Uterus (tissue), 3 donors: ENCODE measurements at regions not wholly inside any gene's neighbourhood (a gene's known extent, or its start where the extent isn't known, plus 50 kb on each side); places are given as distances from the start of the nearest gene placed in this dataset.

Source experiments
- DNase-seq, 2 donors: peaks; one replicate each; pipeline ENCODE4 v3.0.0-alpha.2; 2019 to 2020
- H3K27ac ChIP-seq, 2 donors: fragments of 200-600 bp; sonication (generic); 1 replicate in 1 of 2; 2 replicates in 1 of 2; pipeline ENCODE4 v1.5.1; 2016 to 2018
- H3K27me3 ChIP-seq, 2 donors: fragments of 200-600 bp; sonication (generic); one replicate each; pipeline ENCODE4 v1.5.1; 2018 to 2019; ENCODE audit warnings: control low read depth in 1 of 2
- H3K36me3 ChIP-seq, 2 donors: fragments of 200-600 bp; sonication (generic); one replicate each; pipeline ENCODE4 v1.5.1; 2019; ENCODE audit warnings: control low read depth in 1 of 2
- H3K4me1 ChIP-seq, 2 donors: fragments of 200-600 bp; sonication (generic); one replicate each; pipeline ENCODE4 v1.5.1; 2018 to 2019; ENCODE audit warnings: control low read depth in 1 of 2
- H3K4me3 ChIP-seq, 2 donors: fragments of 200-600 bp; sonication (generic); 1 replicate in 1 of 2; 2 replicates in 1 of 2; pipeline ENCODE4 v1.5.1; 2018 to 2019; ENCODE audit warnings: mild to moderate bottlenecking in 1 of 2
- H3K9me3 ChIP-seq, 2 donors: fragments of 200-600 bp; sonication (generic); one replicate each; pipeline ENCODE4 v1.5.1; 2019; ENCODE audit warnings: control low read depth in 1 of 2
- CTCF ChIP-seq, 4 experiments: fragments of 200-600 bp in 2 of 4; fragments of 450-650 bp in 2 of 4; sonication (generic) in 2 of 4; IDR thresholded peaks; one replicate each; pipeline ENCODE4 v1.5.1; 2016 to 2019; ENCODE audit warnings: antibody characterized with exemption in 4 of 4, mild to moderate bottlenecking in 2 of 4, moderate library complexity in 1 of 4
- POLR2A ChIP-seq, 2 donors: fragments of 450-650 bp; IDR thresholded peaks; one replicate each; pipeline ENCODE4 v1.6.1; 2016; ENCODE audit warnings: antibody characterized with exemption in 2 of 2, mild to moderate bottlenecking in 1 of 2, moderate library complexity in 1 of 2
- intact Hi-C: fragments of 100-400 bp; cut with DNase I; formaldehyde crosslinking; loops from one replicate; pipeline ENCODE4 v1.15.1; 2023; ENCODE audit warnings: low total_unique reads
- donor health status: DM: yes; HTN: yes; CAD: no.

GRCh38 chr7:67786021-67786420 lies 789.4 kb downstream of the TYW1 start:
- H3K4me1 ChIP-seq, result no peaks in the 10 kb centered on the region
- no peak overlapping the region for H3K27ac ChIP-seq
- TF ChIP-seq CTCF (IDR thresholded peaks at IDR 0.05), result no peak
- TF ChIP-seq POLR2A (IDR thresholded peaks at IDR 0.05), result no peak
- intact Hi-C loops, result no loop called here
- no peak for DNase-seq
- H3K36me3 ChIP-seq, result no peaks in the 10 kb centered on the region
- no peaks in the 10 kb centered on the region for H3K27me3 ChIP-seq
- no peak overlapping the region for H3K4me3 ChIP-seq
- no peaks in the 10 kb centered on the region for H3K9me3 ChIP-seq

- no peak overlapping the region for H3K27ac ChIP-seq
- no peaks in the 10 kb centered on the region for H3K36me3 ChIP-seq
- no peaks in the 10 kb centered on the region for H3K27me3 ChIP-seq
- no peaks in the 10 kb centered on the region for H3K4me1 ChIP-seq
- TF ChIP-seq CTCF (IDR thresholded peaks at IDR 0.05) (no peak), POLR2A (IDR thresholded peaks at IDR 0.05) (no peak)
- intact Hi-C loops, result no loop called here
- no peak overlapping the region for H3K4me3 ChIP-seq
- no peak for DNase-seq
- H3K9me3 ChIP-seq, result no peaks in the 10 kb centered on the region
These were observed 792.0 kb downstream of the TYW1 start for GRCh38 chr7:67788669-67789068.

GRCh38 chr7:67791918-67792317 lies 795.3 kb downstream of the TYW1 start:
- H3K4me3 ChIP-seq, result no peak overlapping the region
- no peak overlapping the region for H3K27ac ChIP-seq
- H3K9me3 ChIP-seq, result no peaks in the 10 kb centered on the region
- intact Hi-C loops, result no loop called here
- no peaks in the 10 kb centered on the region for H3K4me1 ChIP-seq
- no peak for DNase-seq
- TF ChIP-seq CTCF (IDR thresholded peaks at IDR 0.05) (no peak), POLR2A (IDR thresholded peaks at IDR 0.05) (no peak)
- H3K27me3 ChIP-seq, result no peaks in the 10 kb centered on the region
- no peaks in the 10 kb centered on the region for H3K36me3 ChIP-seq

- Histone ChIP-seq H3K4me1 (no peaks in the 10 kb centered on the region), H3K4me3 (no peak overlapping the region), H3K9me3 (no peaks in the 10 kb centered on the region), H3K27me3 (no peaks in the 10 kb centered on the region), H3K27ac (no peak overlapping the region), H3K36me3 (no peaks in the 10 kb centered on the region)
- intact Hi-C loops, result no loop called here
- no peak for DNase-seq
- TF ChIP-seq CTCF (IDR thresholded peaks at IDR 0.05) (no peak), POLR2A (IDR thresholded peaks at IDR 0.05) (no peak)
These were observed 797.9 kb downstream of the TYW1 start for GRCh38 chr7:67794544-67794943.

- no peaks in the 10 kb centered on the region for H3K36me3 ChIP-seq
- DNase-seq, result no peak
- intact Hi-C loops, result no loop called here
- H3K27ac ChIP-seq, result no peak overlapping the region
- H3K4me3 ChIP-seq, result no peak overlapping the region
- H3K9me3 ChIP-seq, result no peaks in the 10 kb centered on the region
- TF ChIP-seq POLR2A (IDR thresholded peaks at IDR 0.05) (no peak), CTCF (IDR thresholded peaks at IDR 0.05) (no peak)
- no peaks in the 10 kb centered on the region for H3K4me1 ChIP-seq
- no peaks in the 10 kb centered on the region for H3K27me3 ChIP-seq
These were observed 807.2 kb downstream of the TYW1 start for GRCh38 chr7:67803789-67804188.
